AG09319 (cell line): ENCODE measurements at regions not wholly inside any gene's neighbourhood (a gene's known extent, or its start where the extent isn't known, plus 50 kb on each side); places are given as distances from the start of the nearest gene placed in this dataset.

Source experiments
- DNase-seq: peaks from one replicate; pipeline ENCODE4 v3.0.0-alpha.2; 2010; ENCODE audit warnings: low read depth; ENCODE audit errors: extremely low read depth
- CTCF ChIP-seq: IDR thresholded peaks from 2 replicates; pipeline ENCODE4 v1.5.1; 2011; ENCODE audit warnings: low read depth, mild to moderate bottlenecking, inconsistent platforms, low read length, moderate library complexity

- DNase-seq, result no peak
- TF ChIP-seq CTCF, result no peak
These were observed 64.8 kb upstream of the CMKLR1 start for GRCh38 chr12:108403952-108404351.

GRCh38 chr12:108401964-108402363 is 62.9 kb upstream of the CMKLR1 start:
- DNase-seq, result no peak
- no peak for TF ChIP-seq CTCF

GRCh38 chr12:108400900-108401480 is 61.9 kb upstream of the CMKLR1 start:
- TF ChIP-seq CTCF, result no peak
- DNase-seq, result no peak

GRCh38 chr12:108400481-108400880 is 61.4 kb upstream of the CMKLR1 start:
- DNase-seq, result no peak
- no peak for TF ChIP-seq CTCF

GRCh38 chr12:108400056-108400455 is 60.9 kb upstream of the CMKLR1 start:
- TF ChIP-seq CTCF, result no peak
- no peak for DNase-seq

GRCh38 chr12:108399514-108399913 is 60.4 kb upstream of the CMKLR1 start:
- no peak for TF ChIP-seq CTCF
- DNase-seq, result no peak

GRCh38 chr12:108394196-108394595 is 55.1 kb upstream of the CMKLR1 start:
- no peak for TF ChIP-seq CTCF
- DNase-seq, result peak; percentile 56
